ENCODE measurements at regions not wholly inside any gene's neighbourhood (a gene's known extent, or its start where the extent isn't known, plus 50 kb on each side); places are given as distances from the start of the nearest gene placed in this dataset.

- Mint-ChIP-seq H3K27ac (no peak overlapping the region), H3K9me3 (no peaks in the 10 kb centered on the region), H3K27me3 (peaks cover under 1% of the 10 kb centered on the region), H3K36me3 (ENCODE audit: low read depth) (no peaks in the 10 kb centered on the region), H3K4me1 (ENCODE audit: low read depth) (peaks cover 8% of the 10 kb centered on the region), H3K4me3 (no peak overlapping the region)
These were observed 100.2 kb downstream of the PERP start for GRCh38 chr6:138007014-138007472.

- Mint-ChIP-seq H3K27ac (no peak overlapping the region), H3K4me3 (no peak overlapping the region), H3K9me3 (no peaks in the 10 kb centered on the region), H3K27me3 (no peaks in the 10 kb centered on the region), H3K36me3 (ENCODE audit: low read depth) (no peaks in the 10 kb centered on the region), H3K4me1 (ENCODE audit: low read depth) (peaks cover 8% of the 10 kb centered on the region)
These were observed 98.4 kb downstream of the PERP start for GRCh38 chr6:138008791-138009190.

- no peak overlapping the region for H3K4me3 Mint-ChIP-seq
- no peak overlapping the region for H3K27ac Mint-ChIP-seq
- H3K27me3 Mint-ChIP-seq = no peaks in the 10 kb centered on the region
- H3K9me3 Mint-ChIP-seq = no peaks in the 10 kb centered on the region
- no peaks in the 10 kb centered on the region for H3K4me1 Mint-ChIP-seq (ENCODE audit: low read depth)
- H3K36me3 Mint-ChIP-seq (ENCODE audit: low read depth) = no peaks in the 10 kb centered on the region
These were observed 95.8 kb downstream of the PERP start for GRCh38 chr6:138011413-138011812.

- Mint-ChIP-seq H3K27ac (no peak overlapping the region), H3K27me3 (no peaks in the 10 kb centered on the region), H3K4me1 (ENCODE audit: low read depth) (peaks cover 5% of the 10 kb centered on the region), H3K36me3 (ENCODE audit: low read depth) (no peaks in the 10 kb centered on the region), H3K9me3 (no peaks in the 10 kb centered on the region), H3K4me3 (no peak overlapping the region)
These were observed 94.5 kb downstream of the PERP start for GRCh38 chr6:138012682-138013081.

- H3K9me3 Mint-ChIP-seq = no peaks in the 10 kb centered on the region
- peaks cover 5% of the 10 kb centered on the region for H3K4me1 Mint-ChIP-seq (ENCODE audit: low read depth)
- H3K27ac Mint-ChIP-seq = no peak overlapping the region
- H3K4me3 Mint-ChIP-seq = no peak overlapping the region
- H3K27me3 Mint-ChIP-seq = no peaks in the 10 kb centered on the region
- no peaks in the 10 kb centered on the region for H3K36me3 Mint-ChIP-seq (ENCODE audit: low read depth)
These were observed 93.3 kb downstream of the PERP start for GRCh38 chr6:138013959-138014358.

- no peak overlapping the region for H3K4me3 Mint-ChIP-seq
- H3K36me3 Mint-ChIP-seq (ENCODE audit: low read depth) = no peaks in the 10 kb centered on the region
- peaks cover 5% of the 10 kb centered on the region for H3K4me1 Mint-ChIP-seq (ENCODE audit: low read depth)
- no peaks in the 10 kb centered on the region for H3K9me3 Mint-ChIP-seq
- no peak overlapping the region for H3K27ac Mint-ChIP-seq
- H3K27me3 Mint-ChIP-seq = peaks cover 9% of the 10 kb centered on the region
These were observed 90.0 kb downstream of the PERP start for GRCh38 chr6:138017166-138017757.

- Mint-ChIP-seq H3K4me1 (ENCODE audit: low read depth) (peaks cover 5% of the 10 kb centered on the region), H3K36me3 (ENCODE audit: low read depth) (no peaks in the 10 kb centered on the region), H3K27ac (no peak overlapping the region), H3K4me3 (no peak overlapping the region), H3K27me3 (peaks cover 9% of the 10 kb centered on the region), H3K9me3 (no peaks in the 10 kb centered on the region)
These were observed 88.9 kb downstream of the PERP start for GRCh38 chr6:138018297-138018696.

GRCh38 chr6:138025528-138025978 is 81.7 kb downstream of the PERP start:
- Mint-ChIP-seq H3K4me3 (no peak overlapping the region), H3K4me1 (ENCODE audit: low read depth) (no peaks in the 10 kb centered on the region), H3K27ac (no peak overlapping the region), H3K9me3 (no peaks in the 10 kb centered on the region), H3K36me3 (ENCODE audit: low read depth) (no peaks in the 10 kb centered on the region), H3K27me3 (peaks cover 26% of the 10 kb centered on the region)

- Mint-ChIP-seq H3K27me3 (peaks cover 18% of the 10 kb centered on the region), H3K27ac (no peak overlapping the region), H3K4me1 (ENCODE audit: low read depth) (no peaks in the 10 kb centered on the region), H3K4me3 (no peak overlapping the region), H3K9me3 (no peaks in the 10 kb centered on the region), H3K36me3 (ENCODE audit: low read depth) (no peaks in the 10 kb centered on the region)
These were observed 80.9 kb downstream of the PERP start for GRCh38 chr6:138026342-138026741.

GRCh38 chr6:138028893-138029292 is 78.3 kb downstream of the PERP start:
- Mint-ChIP-seq H3K36me3 (ENCODE audit: low read depth) (no peaks in the 10 kb centered on the region), H3K27me3 (peaks cover 13% of the 10 kb centered on the region), H3K4me1 (ENCODE audit: low read depth) (no peaks in the 10 kb centered on the region), H3K4me3 (no peak overlapping the region), H3K9me3 (no peaks in the 10 kb centered on the region), H3K27ac (no peak overlapping the region)

- H3K27me3 Mint-ChIP-seq = peaks cover 8% of the 10 kb centered on the region
- no peak overlapping the region for H3K27ac Mint-ChIP-seq
- no peaks in the 10 kb centered on the region for H3K4me1 Mint-ChIP-seq (ENCODE audit: low read depth)
- H3K36me3 Mint-ChIP-seq (ENCODE audit: low read depth) = no peaks in the 10 kb centered on the region
- no peaks in the 10 kb centered on the region for H3K9me3 Mint-ChIP-seq
- no peak overlapping the region for H3K4me3 Mint-ChIP-seq
These were observed 76.3 kb downstream of the PERP start for GRCh38 chr6:138030872-138031271.

- Mint-ChIP-seq H3K4me1 (ENCODE audit: low read depth) (no peaks in the 10 kb centered on the region), H3K36me3 (ENCODE audit: low read depth) (no peaks in the 10 kb centered on the region), H3K27me3 (peaks cover 8% of the 10 kb centered on the region), H3K27ac (no peak overlapping the region), H3K9me3 (no peaks in the 10 kb centered on the region), H3K4me3 (no peak overlapping the region)
These were observed 75.8 kb downstream of the PERP start for GRCh38 chr6:138031417-138031816.

- peaks cover 8% of the 10 kb centered on the region for H3K27me3 Mint-ChIP-seq
- H3K4me1 Mint-ChIP-seq (ENCODE audit: low read depth) = no peaks in the 10 kb centered on the region
- H3K4me3 Mint-ChIP-seq = no peak overlapping the region
- H3K9me3 Mint-ChIP-seq = no peaks in the 10 kb centered on the region
- H3K27ac Mint-ChIP-seq = no peak overlapping the region
- no peaks in the 10 kb centered on the region for H3K36me3 Mint-ChIP-seq (ENCODE audit: low read depth)
These were observed 75.4 kb downstream of the PERP start for GRCh38 chr6:138031850-138032249.

- H3K4me1 Mint-ChIP-seq (ENCODE audit: low read depth) = no peaks in the 10 kb centered on the region
- no peaks in the 10 kb centered on the region for H3K36me3 Mint-ChIP-seq (ENCODE audit: low read depth)
- H3K27ac Mint-ChIP-seq = no peak overlapping the region
- peaks cover 8% of the 10 kb centered on the region for H3K27me3 Mint-ChIP-seq
- H3K4me3 Mint-ChIP-seq = no peak overlapping the region
- no peaks in the 10 kb centered on the region for H3K9me3 Mint-ChIP-seq
These were observed 74.6 kb downstream of the PERP start for GRCh38 chr6:138032571-138032970.

GRCh38 chr6:138034229-138034628 is 73.0 kb downstream of the PERP start:
- H3K9me3 Mint-ChIP-seq = no peaks in the 10 kb centered on the region
- H3K27ac Mint-ChIP-seq = no peak overlapping the region
- no peaks in the 10 kb centered on the region for H3K4me1 Mint-ChIP-seq (ENCODE audit: low read depth)
- H3K36me3 Mint-ChIP-seq (ENCODE audit: low read depth) = no peaks in the 10 kb centered on the region
- peaks cover under 1% of the 10 kb centered on the region for H3K27me3 Mint-ChIP-seq
- H3K4me3 Mint-ChIP-seq = no peak overlapping the region

- Mint-ChIP-seq H3K4me1 (ENCODE audit: low read depth) (no peaks in the 10 kb centered on the region), H3K36me3 (ENCODE audit: low read depth) (no peaks in the 10 kb centered on the region), H3K4me3 (no peak overlapping the region), H3K27me3 (no peaks in the 10 kb centered on the region), H3K27ac (no peak overlapping the region), H3K9me3 (no peaks in the 10 kb centered on the region)
These were observed 72.1 kb downstream of the PERP start for GRCh38 chr6:138035070-138035469.
